GM19455 (cell line): ENCODE measurements at regions not wholly inside any gene's neighbourhood (a gene's known extent, or its start where the extent isn't known, plus 50 kb on each side); places are given as distances from the start of the nearest gene placed in this dataset.

Experiments
- ATAC-seq: cut with Tn5 transposase; IDR thresholded peaks from one replicate; pipeline ENCODE4 v1.9.1; 2021; ENCODE audit not compliant: unreplicated experiment

DNA sequence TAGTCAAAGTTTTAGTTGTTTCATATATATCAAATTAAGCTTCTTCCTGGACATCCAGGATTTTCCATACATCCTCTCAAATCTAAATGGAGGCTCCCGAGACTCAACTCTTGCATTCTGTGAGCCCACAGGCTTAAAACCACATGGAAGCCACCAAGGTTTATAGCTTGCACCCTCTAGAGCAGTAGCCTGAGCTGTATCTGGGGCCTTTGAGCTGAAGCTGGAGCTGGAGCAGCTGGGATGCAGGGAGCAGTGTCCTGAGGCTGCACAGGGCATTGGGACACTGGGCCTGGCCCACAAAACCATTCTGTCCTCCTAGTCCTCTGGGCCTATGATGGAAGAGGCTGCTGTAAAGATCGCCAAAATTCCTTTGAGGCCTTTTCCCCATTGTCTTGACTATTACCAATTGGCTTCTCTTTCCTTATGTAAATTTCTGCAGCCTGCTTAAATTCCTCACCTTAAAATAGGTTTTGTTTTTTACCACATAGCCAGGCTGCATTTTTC is 151.0 kb downstream of the COX7C start:
- no peak for ATAC-seq

GRCh38 chr5:86780018-86780417 is 162.3 kb downstream of the COX7C start:
- no peak for ATAC-seq

GRCh38 chr5:86786955-86787354 is 169.2 kb downstream of the COX7C start:
- no peak for ATAC-seq

GRCh38 chr5:86795659-86796058 is 177.9 kb downstream of the COX7C start:
- no peak for ATAC-seq

DNA sequence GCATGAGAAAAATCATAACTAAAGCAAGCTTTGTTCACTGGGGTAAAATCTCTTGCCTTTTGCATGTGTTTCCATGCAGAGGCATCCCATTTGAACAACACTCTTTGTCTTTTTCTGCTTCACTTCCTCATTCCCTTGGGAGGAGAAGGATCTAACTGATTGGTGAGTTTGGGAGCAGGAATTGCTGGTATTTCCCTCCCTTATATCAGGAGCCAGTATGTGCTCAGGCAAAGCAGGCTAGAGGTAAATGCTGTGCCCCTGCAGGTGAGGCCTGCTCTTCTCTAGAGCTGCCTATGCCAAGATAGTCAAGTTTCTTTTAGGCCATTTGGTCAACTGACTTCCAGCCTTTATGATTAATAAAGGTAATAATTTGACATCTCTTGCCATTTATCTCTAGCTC is 179.9 kb downstream of the COX7C start:
- ATAC-seq, result no peak

GRCh38 chr5:86806206-86806605 is 188.5 kb downstream of the COX7C start:
- ATAC-seq, result no peak

DNA sequence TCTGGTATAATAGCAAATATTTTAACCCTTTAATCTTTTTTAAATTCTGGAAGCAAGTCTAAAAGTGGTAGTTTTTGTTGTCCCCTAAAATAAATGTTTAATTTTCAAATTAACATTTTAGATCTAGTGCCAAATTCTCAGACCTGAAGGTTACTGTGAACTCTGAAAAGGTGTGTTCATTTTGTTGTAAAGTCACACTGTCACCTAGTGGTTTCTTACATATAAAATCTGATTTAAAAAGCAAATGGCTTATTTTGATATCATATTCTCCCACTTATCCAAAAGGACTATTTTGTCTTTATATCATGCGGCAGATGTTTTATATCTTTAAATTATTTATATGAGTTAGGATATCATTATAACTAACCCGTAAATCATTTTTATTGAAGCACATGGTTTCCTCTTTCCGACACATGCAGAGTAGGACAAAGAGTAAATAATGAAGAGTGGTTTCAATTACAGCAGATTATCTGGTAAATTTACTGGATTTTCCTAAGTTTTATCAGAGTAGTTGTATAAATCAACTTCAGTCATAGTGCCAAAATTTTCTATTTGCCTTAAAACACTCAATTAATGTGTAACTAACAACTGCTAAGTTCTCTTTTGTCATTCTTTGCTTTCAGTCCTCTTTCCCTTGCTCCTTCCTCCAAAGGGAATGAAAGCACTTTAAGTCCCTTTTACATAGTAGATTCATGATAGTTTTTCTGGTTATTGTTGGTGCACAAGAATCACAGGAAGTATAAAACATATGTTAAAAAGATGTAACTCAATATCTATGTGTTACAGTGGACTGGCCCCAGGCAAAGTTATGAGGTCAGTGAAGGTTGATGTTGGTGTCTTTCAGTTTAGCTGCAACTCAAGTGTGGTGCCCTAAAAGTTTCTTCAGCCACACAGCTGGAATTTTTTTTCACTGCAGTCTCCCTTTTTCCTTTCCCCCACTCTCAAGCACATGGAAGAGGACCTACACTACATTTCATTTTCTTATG is 189.6 kb downstream of the COX7C start:
- ATAC-seq, result no peak

GRCh38 chr5:86814315-86814714 is 196.6 kb downstream of the COX7C start:
- no peak for ATAC-seq

DNA sequence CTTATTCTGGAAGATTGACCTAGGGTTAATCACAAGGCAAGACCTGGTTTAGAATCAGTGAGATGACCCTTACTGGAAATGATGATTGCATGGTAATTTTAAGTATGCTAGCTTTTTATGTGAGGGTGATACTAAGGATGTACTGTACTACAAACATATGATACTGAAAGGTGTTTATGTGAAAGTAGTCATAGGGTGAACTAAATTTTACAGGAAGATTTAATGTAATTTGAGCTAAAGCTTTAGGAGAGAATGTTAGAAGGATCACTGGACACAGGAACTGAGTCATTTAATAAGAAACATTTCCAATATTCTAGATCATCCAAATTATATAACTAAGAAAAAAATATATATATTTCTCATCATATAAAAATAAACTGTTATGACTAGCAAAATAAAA is 197.2 kb downstream of the COX7C start:
- no peak for ATAC-seq

- no peak for ATAC-seq
Measured at GRCh38 chr5:86824637-86825036, 206.9 kb downstream of the COX7C start.

DNA sequence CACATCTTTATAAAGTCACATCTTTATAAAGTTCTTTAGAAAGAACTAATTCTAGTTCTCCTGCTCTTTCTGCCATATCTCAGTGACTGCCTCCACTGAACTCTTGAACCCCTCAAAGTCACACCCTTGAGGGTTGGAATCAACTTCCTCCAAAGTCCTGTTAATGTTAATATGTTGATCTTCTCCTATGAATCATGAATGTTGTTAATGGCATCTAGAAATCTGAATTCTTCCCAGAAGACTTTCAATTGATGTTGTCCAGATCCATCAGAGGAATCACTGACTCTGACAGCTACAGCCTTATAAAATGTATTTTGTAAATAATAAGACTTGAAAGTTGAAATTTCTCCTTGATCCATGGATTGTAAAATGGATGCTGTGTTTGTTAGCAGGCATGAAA is 213.4 kb downstream of the COX7C start:
- ATAC-seq, result no peak

- no peak for ATAC-seq
Measured at GRCh38 chr5:86833868-86834267, 216.1 kb downstream of the COX7C start.

DNA sequence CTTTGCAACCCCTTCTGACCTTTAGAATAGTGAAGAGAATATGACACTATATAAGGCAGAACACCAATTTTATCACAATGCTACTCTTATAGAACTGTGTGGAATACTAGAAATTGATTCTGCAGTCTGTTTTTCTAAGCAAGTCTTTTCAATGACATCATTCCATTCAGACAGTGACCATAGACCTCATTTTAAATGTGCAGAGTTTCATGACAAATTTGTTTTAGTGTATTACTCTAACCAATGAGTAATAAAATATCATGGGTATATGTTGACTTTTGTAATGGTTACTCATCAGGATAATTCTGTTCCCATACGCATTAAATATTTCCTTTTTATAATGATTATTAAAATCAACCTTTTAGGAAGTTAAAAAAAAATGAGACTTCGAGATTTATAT is 219.9 kb downstream of the COX7C start:
- no peak for ATAC-seq

DNA sequence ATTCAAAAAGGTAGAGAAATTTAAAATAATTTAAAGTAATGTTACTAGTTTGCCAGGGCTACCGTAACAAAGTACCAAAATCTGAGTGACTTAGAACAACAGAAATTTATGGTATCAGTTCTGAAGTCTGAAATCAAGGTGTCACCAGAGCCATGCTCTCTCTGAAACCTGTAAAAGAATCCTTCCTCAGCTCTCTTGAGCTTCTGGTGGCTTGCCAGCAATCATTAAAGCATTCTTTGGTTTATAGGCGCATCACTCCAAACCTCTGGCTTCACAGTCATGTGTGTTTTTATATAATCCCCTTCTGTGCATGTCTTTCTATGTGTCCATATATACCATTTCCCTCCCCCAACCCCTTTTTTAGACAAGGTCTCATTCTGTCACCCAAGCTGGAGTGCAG is 220.3 kb downstream of the COX7C start:
- no peak for ATAC-seq

- no peak for ATAC-seq
Measured at GRCh38 chr5:86841000-86841644, 223.4 kb downstream of the COX7C start.

DNA sequence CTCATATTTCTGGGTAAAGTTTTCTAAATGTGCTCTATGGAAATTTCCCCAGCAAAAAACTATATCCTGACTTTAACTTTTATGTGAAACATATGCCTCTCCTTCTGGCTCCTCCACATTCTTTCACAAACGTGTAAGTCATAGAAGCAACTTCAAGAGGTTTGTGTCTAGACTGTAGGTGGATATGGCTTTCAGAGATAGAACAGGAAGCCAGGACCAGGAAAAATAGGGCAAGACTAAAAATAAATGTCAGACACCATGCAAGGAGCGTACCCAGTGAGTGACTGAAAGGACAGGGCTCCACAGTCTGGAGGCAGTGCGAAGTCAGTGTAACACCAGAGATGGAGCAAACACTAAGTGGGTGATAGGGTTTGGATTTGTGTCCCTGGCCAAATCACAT is 240.7 kb downstream of the COX7C start:
- ATAC-seq, result no peak

- no peak for ATAC-seq
Measured at GRCh38 chr5:86861512-86861911, 243.8 kb downstream of the COX7C start.

DNA sequence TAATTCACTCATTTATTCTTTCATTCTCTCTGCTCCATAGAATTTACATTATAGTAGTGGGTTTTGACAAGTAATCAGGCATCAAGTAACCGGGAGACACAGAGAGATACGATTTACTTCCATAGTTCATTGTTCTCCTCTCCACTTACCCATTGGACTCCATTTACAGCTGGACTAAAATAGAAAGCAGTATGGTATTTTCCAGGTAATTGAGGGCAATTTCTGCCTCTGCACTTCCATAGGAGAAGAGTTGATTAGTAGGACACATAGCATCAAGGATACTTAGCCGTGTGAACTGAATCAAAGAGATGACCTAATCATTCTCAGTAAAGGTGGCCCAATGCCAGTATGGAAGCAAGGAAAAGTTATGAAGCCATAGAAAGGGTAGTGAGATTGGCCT is 244.4 kb downstream of the COX7C start:
- ATAC-seq, result no peak

DNA sequence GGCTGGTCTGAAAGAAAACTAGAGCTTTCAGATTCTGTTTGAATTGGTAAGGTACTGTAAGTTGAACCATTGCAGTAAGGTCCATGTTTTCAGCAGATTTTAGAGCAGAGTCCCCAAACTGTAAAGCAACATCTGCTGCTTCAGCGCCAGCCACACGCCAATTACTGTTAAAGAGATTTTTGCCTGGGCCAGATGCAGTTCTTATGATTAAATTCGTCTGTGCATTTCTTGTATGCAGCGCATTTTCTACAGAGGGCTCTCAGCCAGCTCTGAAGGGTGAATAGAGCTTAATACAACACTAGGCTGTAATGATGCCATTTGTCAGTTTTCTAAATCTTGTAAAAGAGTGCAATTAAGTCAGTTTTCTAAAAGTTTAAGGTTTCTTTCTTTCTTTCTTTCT is 246.3 kb downstream of the COX7C start:
- ATAC-seq, result no peak

DNA sequence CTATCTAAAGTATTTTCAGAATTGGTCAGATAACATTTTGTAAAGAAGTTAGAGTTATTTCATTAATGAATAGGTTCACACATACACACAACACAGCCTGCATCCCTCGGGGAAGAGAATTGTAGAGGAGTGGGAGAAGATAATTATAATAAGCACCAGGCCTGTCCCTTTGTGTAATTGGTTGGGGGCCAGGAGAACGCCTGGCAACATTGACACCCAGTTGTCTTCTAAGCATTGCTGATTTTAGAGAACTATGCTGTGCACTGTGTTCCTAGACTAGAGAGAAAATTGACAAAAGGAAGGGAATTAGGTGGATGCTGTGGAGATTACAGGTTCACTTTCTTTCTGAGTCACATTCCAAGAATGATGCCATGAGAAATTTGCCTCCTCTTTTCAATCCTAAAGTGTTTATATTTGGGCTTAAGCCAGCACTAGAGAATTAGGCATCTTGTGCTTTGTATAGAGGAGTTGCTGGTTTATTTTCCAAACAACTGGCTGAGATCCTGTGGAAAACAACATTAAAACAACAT is 247.6 kb downstream of the COX7C start:
- no peak for ATAC-seq

- no peak for ATAC-seq
Measured at GRCh38 chr5:86866036-86866435, 248.3 kb downstream of the COX7C start.

- no peak for ATAC-seq
Measured at GRCh38 chr5:86869268-86869667, 251.5 kb downstream of the COX7C start.
